H9 (cell line): ENCODE measurements at regions not wholly inside any gene's neighbourhood (a gene's known extent, or its start where the extent isn't known, plus 50 kb on each side); places are given as distances from the start of the nearest gene placed in this dataset.

Source experiments
- DNase-seq: peaks from one replicate; pipeline ENCODE4 v3.0.0-alpha.2; 2017
- H2AFZ ChIP-seq: one replicate; pipeline ENCODE4 v1.6.1; 2013; ENCODE audit warnings: mild to moderate bottlenecking, low read length, control low read depth, moderate library complexity
- H2AK5ac ChIP-seq: 2 replicates; pipeline ENCODE4 v1.6.1; 2013; ENCODE audit warnings: low read length, control low read depth, mixed read lengths; ENCODE audit not compliant: insufficient read length
- H2BK120ac ChIP-seq: one replicate; pipeline ENCODE4 v1.6.1; 2013; ENCODE audit warnings: low read depth, mild to moderate bottlenecking, low read length, control low read depth, inconsistent platforms; ENCODE audit not compliant: poor library complexity, severe bottlenecking
- H2BK12ac ChIP-seq: 2 replicates; pipeline ENCODE4 v1.6.1; 2013; ENCODE audit warnings: low read length, control low read depth, mixed read lengths, low read depth; ENCODE audit not compliant: insufficient read length
- H2BK15ac ChIP-seq: 2 replicates; pipeline ENCODE4 v1.6.1; 2013; ENCODE audit warnings: low read depth, low read length, control low read depth
- H2BK20ac ChIP-seq: one replicate; pipeline ENCODE4 v1.6.1; 2013; ENCODE audit warnings: low read depth, mild to moderate bottlenecking, low read length, control low read depth, inconsistent platforms; ENCODE audit not compliant: poor library complexity, severe bottlenecking
- H2BK5ac ChIP-seq: 2 replicates; pipeline ENCODE4 v1.6.1; 2013; ENCODE audit warnings: low read length, control low read depth, mixed read lengths; ENCODE audit not compliant: insufficient read length
- H3K14ac ChIP-seq: 2 replicates; pipeline ENCODE4 v1.6.1; 2013; ENCODE audit warnings: low read length, control low read depth; ENCODE audit not compliant: insufficient read depth
- H3K18ac ChIP-seq: 2 replicates; pipeline ENCODE4 v1.6.1; 2013; ENCODE audit warnings: low read depth, mild to moderate bottlenecking, mixed read lengths, low read length, control low read depth; ENCODE audit not compliant: insufficient read length
- H3K23ac ChIP-seq: 2 replicates; pipeline ENCODE4 v1.6.1; 2013; ENCODE audit warnings: low read length, control low read depth, mixed read lengths, low read depth; ENCODE audit not compliant: insufficient read length
- H3K23me2 ChIP-seq: 2 replicates; pipeline ENCODE4 v1.6.1; 2013; ENCODE audit warnings: low read depth, mild to moderate bottlenecking, mixed read lengths, low read length, control low read depth; ENCODE audit not compliant: insufficient read length, poor library complexity, severe bottlenecking
- H3K27ac ChIP-seq: 2 replicates; pipeline ENCODE4 v1.5.1; 2013; ENCODE audit warnings: low read length, control low read depth, mixed read lengths, low read depth; ENCODE audit not compliant: insufficient read length
- H3K27me3 ChIP-seq: 2 replicates; pipeline ENCODE4 v1.6.1; 2013; ENCODE audit warnings: low read length, control low read depth, inconsistent platforms; ENCODE audit not compliant: insufficient read depth
- H3K4ac ChIP-seq: 2 replicates; pipeline ENCODE4 v1.6.1; 2013; ENCODE audit warnings: low read depth, mild to moderate bottlenecking, control low read depth, inconsistent platforms, low read length, moderate library complexity
- H3K4me1 ChIP-seq: 2 replicates; pipeline ENCODE4 v1.6.1; 2013; ENCODE audit warnings: low read length, control low read depth, inconsistent platforms; ENCODE audit not compliant: insufficient read depth
- H3K4me2 ChIP-seq: 2 replicates; pipeline ENCODE4 v1.6.1; 2013; ENCODE audit warnings: low read length, control low read depth, mixed read lengths; ENCODE audit not compliant: insufficient read length, insufficient read depth
- H3K56ac ChIP-seq: 2 replicates; pipeline ENCODE4 v1.6.1; 2013; ENCODE audit warnings: low read depth, mild to moderate bottlenecking, mixed read lengths, low read length, control low read depth; ENCODE audit not compliant: insufficient read length
- H3K79me1 ChIP-seq: 2 replicates; pipeline ENCODE4 v1.6.1; 2013; ENCODE audit warnings: low read depth, mild to moderate bottlenecking, moderate library complexity, low read length, control low read depth, inconsistent platforms; ENCODE audit not compliant: insufficient read depth, poor library complexity, severe bottlenecking
- H3K79me2 ChIP-seq: 2 replicates; pipeline ENCODE4 v1.6.1; 2013; ENCODE audit warnings: low read length, control low read depth, inconsistent platforms; ENCODE audit not compliant: insufficient read depth
- H3K9ac ChIP-seq: 2 replicates; pipeline ENCODE4 v1.6.1; 2013; ENCODE audit warnings: low read length, control low read depth, mixed read lengths; ENCODE audit not compliant: insufficient read length; ENCODE audit errors: extremely low read depth
- H3K9me3 ChIP-seq: one replicate; pipeline ENCODE4 v1.6.1; 2013; ENCODE audit warnings: low read depth, low read length, inconsistent platforms; ENCODE audit not compliant: control insufficient read depth
- H3T11ph ChIP-seq: one replicate; pipeline ENCODE4 v1.6.1; 2013; ENCODE audit warnings: mild to moderate bottlenecking, low read length, control low read depth, inconsistent platforms
- H4K20me1 ChIP-seq: one replicate; pipeline ENCODE4 v1.6.1; 2013; ENCODE audit not compliant: control insufficient read depth, insufficient read length, insufficient read depth
- H4K5ac ChIP-seq: 2 replicates; pipeline ENCODE4 v1.6.1; 2013; ENCODE audit warnings: low read depth, mild to moderate bottlenecking, mixed read lengths, low read length, control low read depth; ENCODE audit not compliant: insufficient read length
- H4K8ac ChIP-seq: replicated peaks from 2 replicates; pipeline ENCODE4 v1.6.1; 2013; ENCODE audit warnings: low read length, control low read depth, mixed read lengths, low read depth; ENCODE audit not compliant: insufficient read length
- H4K91ac ChIP-seq: 2 replicates; pipeline ENCODE4 v1.6.1; 2013; ENCODE audit warnings: low read depth, mild to moderate bottlenecking, moderate library complexity, mixed read lengths, low read length, control low read depth; ENCODE audit not compliant: insufficient read length
- H3K27ac Mint-ChIP-seq, 3 experiments: 2 replicates in 2 of 3; 3 replicates in 1 of 3; pipeline ENCODE4 v1.8.0; 2020 to 2021; ENCODE audit warnings: mixed read lengths in 3 of 3, mild to moderate bottlenecking in 1 of 3, moderate library complexity in 1 of 3
- H3K27me3 Mint-ChIP-seq: 2 replicates; pipeline ENCODE4 v1.8.0; 2021; ENCODE audit warnings: low read depth, mild to moderate bottlenecking, moderate library complexity, mixed read lengths
- H3K36me3 Mint-ChIP-seq, 3 experiments: 2 replicates in 2 of 3; 3 replicates in 1 of 3; pipeline ENCODE4 v1.8.0; 2020 to 2021; ENCODE audit warnings: low read depth in 3 of 3, mixed read lengths in 3 of 3; ENCODE audit not compliant: insufficient read depth in 1 of 3
- H3K4me1 Mint-ChIP-seq, 2 experiments: 2 replicates each; pipeline ENCODE4 v1.8.0; 2020; ENCODE audit warnings: mixed read lengths in 2 of 2
- H3K4me3 Mint-ChIP-seq, 2 experiments: 2 replicates in 1 of 2; 3 replicates in 1 of 2; pipeline ENCODE4 v1.8.0; 2020 to 2021; ENCODE audit warnings: mild to moderate bottlenecking in 2 of 2, mixed read lengths in 2 of 2, moderate library complexity in 1 of 2
- H3K9me3 Mint-ChIP-seq, 2 experiments: 2 replicates in 1 of 2; 3 replicates in 1 of 2; pipeline ENCODE4 v1.8.0; 2020; ENCODE audit warnings: mild to moderate bottlenecking in 2 of 2, mixed read lengths in 2 of 2, moderate library complexity in 1 of 2
- WGBS: extraction: QIAGEN DNeasy Blood & Tissue Kit; methylation state at CpG from one replicate; pipeline ENCODE4 v1.1.7; 2013; ENCODE audit warnings: missing lambda C conversion rate, low lambda C conversion rate, mixed read lengths; ENCODE audit not compliant: insufficient read length; ENCODE audit errors: extremely low coverage; 5-methylcytosine and 5-hydroxymethylcytosine counted together
- TF ChIP-seq, protein P1 (sequence below): fragments of 200-600 bp; sonication (generic); conservative IDR thresholded peaks from 3 replicates; pipeline ENCODE4 v1.8.0; 2021; ENCODE audit warnings: antibody characterized with exemption, mild to moderate bottlenecking

DNA sequence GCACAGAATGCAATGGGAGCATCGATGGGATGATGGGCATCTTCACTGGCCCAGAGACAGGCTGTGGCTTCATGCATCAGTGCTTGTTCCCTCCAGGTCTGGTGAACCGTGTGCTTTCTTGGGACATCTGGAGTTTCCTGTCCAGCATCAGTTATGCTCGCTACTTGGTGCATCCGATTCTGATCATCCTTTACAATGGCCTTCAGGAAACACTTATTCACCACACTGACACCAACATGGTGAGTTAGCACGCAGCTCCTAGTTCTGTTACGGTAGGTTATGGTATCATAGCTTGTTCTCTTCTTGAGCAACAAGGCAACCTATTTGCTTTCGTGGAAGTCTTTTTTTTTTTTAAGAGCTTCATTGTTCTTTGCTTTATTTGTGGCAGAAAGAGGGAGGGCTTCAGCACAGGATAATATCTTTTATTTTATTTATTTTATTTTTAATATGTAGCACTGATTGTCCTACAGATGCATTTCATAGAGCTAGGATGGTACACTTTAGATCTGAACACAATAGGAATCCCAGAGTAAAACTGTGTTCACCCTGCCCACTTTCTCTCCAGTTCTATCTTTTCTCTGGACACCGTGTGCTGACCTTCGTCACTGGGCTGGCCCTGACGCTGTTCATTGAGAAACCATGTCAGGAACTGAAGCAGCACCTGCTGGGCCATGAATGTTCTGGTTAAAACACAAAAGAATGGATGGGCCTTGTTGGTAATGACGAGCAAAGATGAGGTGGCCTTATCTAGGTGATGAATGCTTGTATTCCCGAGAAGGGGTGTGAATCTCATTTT, 71.2 kb upstream of the SEC11C start:
- Histone ChIP-seq H3K4me2 (no peak overlapping the region), H2BK5ac (no peak overlapping the region), H3K9me3 (no peaks in the 10 kb centered on the region), H3K23me2 (no peaks in the 10 kb centered on the region), H3K4me1 (no peaks in the 10 kb centered on the region), H3K18ac (no peak overlapping the region), H2BK12ac (no peak overlapping the region), H3K27me3 (no peaks in the 10 kb centered on the region), H4K20me1 (no peaks in the 10 kb centered on the region), H3K27ac (no peak overlapping the region), H3K9ac (no peak overlapping the region), H3K14ac (no peak overlapping the region), H2BK15ac (no peak overlapping the region), H3K4ac (no peak overlapping the region), H2AFZ (no peak overlapping the region), H2BK120ac (no peak overlapping the region), H3K56ac (no peak overlapping the region), H4K5ac (no peak overlapping the region), H2AK5ac (no peak overlapping the region), H3K79me2 (no peaks in the 10 kb centered on the region), H4K8ac (no peak overlapping the region), H3K79me1 (no peaks in the 10 kb centered on the region), H3T11ph (no peak overlapping the region), H4K91ac (no peak overlapping the region), H3K23ac (no peak overlapping the region), H2BK20ac (no peak overlapping the region)
- DNase-seq = no peak
- H3K9me3 Mint-ChIP-seq = no peaks in the 10 kb centered on the region
- H3K27me3 Mint-ChIP-seq = no peaks in the 10 kb centered on the region
- no CpG with 5 or more reads among the region's 12 CpGs for WGBS
- no peak overlapping the region; a peak in 1 of 7 replicates for H3K27ac Mint-ChIP-seq
- H3K4me1 Mint-ChIP-seq = peaks cover 0 to 3% of the 10 kb centered on the region in 2 experiments; a peak in 1 of 4 replicates
- TF ChIP-seq, protein P1, sequence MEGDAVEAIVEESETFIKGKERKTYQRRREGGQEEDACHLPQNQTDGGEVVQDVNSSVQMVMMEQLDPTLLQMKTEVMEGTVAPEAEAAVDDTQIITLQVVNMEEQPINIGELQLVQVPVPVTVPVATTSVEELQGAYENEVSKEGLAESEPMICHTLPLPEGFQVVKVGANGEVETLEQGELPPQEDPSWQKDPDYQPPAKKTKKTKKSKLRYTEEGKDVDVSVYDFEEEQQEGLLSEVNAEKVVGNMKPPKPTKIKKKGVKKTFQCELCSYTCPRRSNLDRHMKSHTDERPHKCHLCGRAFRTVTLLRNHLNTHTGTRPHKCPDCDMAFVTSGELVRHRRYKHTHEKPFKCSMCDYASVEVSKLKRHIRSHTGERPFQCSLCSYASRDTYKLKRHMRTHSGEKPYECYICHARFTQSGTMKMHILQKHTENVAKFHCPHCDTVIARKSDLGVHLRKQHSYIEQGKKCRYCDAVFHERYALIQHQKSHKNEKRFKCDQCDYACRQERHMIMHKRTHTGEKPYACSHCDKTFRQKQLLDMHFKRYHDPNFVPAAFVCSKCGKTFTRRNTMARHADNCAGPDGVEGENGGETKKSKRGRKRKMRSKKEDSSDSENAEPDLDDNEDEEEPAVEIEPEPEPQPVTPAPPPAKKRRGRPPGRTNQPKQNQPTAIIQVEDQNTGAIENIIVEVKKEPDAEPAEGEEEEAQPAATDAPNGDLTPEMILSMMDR = no peak
- H3K36me3 Mint-ChIP-seq = no peaks in the 10 kb centered on the region
- no peak overlapping the region for H3K4me3 Mint-ChIP-seq
